ENCODE measurements at regions not wholly inside any gene's neighbourhood (a gene's known extent, or its start where the extent isn't known, plus 50 kb on each side); places are given as distances from the start of the nearest gene placed in this dataset.

- TF ChIP-seq POLR2A (IDR thresholded peaks at IDR 0.05; ENCODE audit: low read length) (no peak), GATA1 (IDR thresholded peaks at IDR 0.05; ENCODE audit: low read depth, low read length) (no peak)
Measured at GRCh38 chr5:12951846-12952245, 992.6 kb downstream of the DNAH5 start.
